GM11168 (cell line): ENCODE measurements at regions not wholly inside any gene's neighbourhood (a gene's known extent, or its start where the extent isn't known, plus 50 kb on each side); places are given as distances from the start of the nearest gene placed in this dataset.

Experiments used
- in situ Hi-C: fragments of 300-500 bp; cut with MboI; formaldehyde crosslinking; loops from one replicate; pipeline ENCODE4 v1.12.0; 2022; ENCODE audit warnings: low sequenced_read_pairs; ENCODE audit not compliant: unreplicated experiment

GRCh38 chr9:108478431-108479332 is 377.1 kb downstream of the ACTL7B start:
- in situ Hi-C loops = no loop called here

- in situ Hi-C loops = no loop called here
These were observed 378.2 kb downstream of the ACTL7B start for GRCh38 chr9:108477529-108478006.

GRCh38 chr9:108476574-108476973 is 379.2 kb downstream of the ACTL7B start:
- in situ Hi-C loops = no loop called here

GRCh38 chr9:108475813-108476212 is 380.0 kb downstream of the ACTL7B start:
- in situ Hi-C loops = no loop called here

GRCh38 chr9:108474356-108474755 is 381.4 kb downstream of the ACTL7B start:
- in situ Hi-C loops = loop anchor here (25.0 kb wide), 1 partner anchor 288 kb away; no protein-coding TSS in a partner anchor

GRCh38 chr9:108473209-108474112 is 382.3 kb downstream of the ACTL7B start:
- in situ Hi-C loops = loop anchor here (25.0 kb wide), 1 partner anchor 289 kb away; no protein-coding TSS in a partner anchor

- in situ Hi-C loops = loop anchor here (25.0 kb wide), 1 partner anchor 293 kb away; no protein-coding TSS in a partner anchor
These were observed 386.1 kb downstream of the ACTL7B start for GRCh38 chr9:108469654-108470053.

GRCh38 chr9:108468364-108468763 is 387.4 kb downstream of the ACTL7B start:
- in situ Hi-C loops = loop anchor here (25.0 kb wide), 1 partner anchor 294 kb away; no protein-coding TSS in a partner anchor

GRCh38 chr9:108467653-108468324 is 388.0 kb downstream of the ACTL7B start:
- in situ Hi-C loops = loop anchor here (25.0 kb wide), 1 partner anchor 295 kb away; no protein-coding TSS in a partner anchor

GRCh38 chr9:108467161-108467560 is 388.6 kb downstream of the ACTL7B start:
- in situ Hi-C loops = loop anchor here (25.0 kb wide), 1 partner anchor 295 kb away; no protein-coding TSS in a partner anchor

GRCh38 chr9:108466304-108466703 is 389.5 kb downstream of the ACTL7B start:
- in situ Hi-C loops = loop anchor here (25.0 kb wide), 1 partner anchor 296 kb away; no protein-coding TSS in a partner anchor

- in situ Hi-C loops = loop anchor here (25.0 kb wide), 1 partner anchor 298 kb away; no protein-coding TSS in a partner anchor
These were observed 391.7 kb downstream of the ACTL7B start for GRCh38 chr9:108463932-108464606.

GRCh38 chr9:108456903-108457302 is 398.9 kb downstream of the ACTL7B start:
- in situ Hi-C loops = loop anchor here (25.0 kb wide), 1 partner anchor 305 kb away; no protein-coding TSS in a partner anchor

- in situ Hi-C loops = no loop called here
These were observed 410.2 kb downstream of the ACTL7B start for GRCh38 chr9:108445431-108446071.

GRCh38 chr9:108444400-108445358 is 411.1 kb downstream of the ACTL7B start:
- in situ Hi-C loops = no loop called here

GRCh38 chr9:108443741-108444140 is 412.0 kb downstream of the ACTL7B start:
- in situ Hi-C loops = no loop called here

GRCh38 chr9:108443019-108443633 is 412.7 kb downstream of the ACTL7B start:
- in situ Hi-C loops = no loop called here
